ENCODE measurements at regions not wholly inside any gene's neighbourhood (a gene's known extent, or its start where the extent isn't known, plus 50 kb on each side); places are given as distances from the start of the nearest gene placed in this dataset.
"Not testable (repeated sequence)": the region's sequence is repeated elsewhere in the genome, so short reads cannot be mapped to it uniquely, and the experiment has no call there.

- no peak for DNase-seq
Observed at GRCh38 chr4:30462445-30463090, 257.6 kb upstream of the PCDH7 start.

GRCh38 chr4:30471861-30472260 lies 248.3 kb upstream of the PCDH7 start:
- no peak for DNase-seq

GRCh38 chr4:30473225-30473624 lies 246.9 kb upstream of the PCDH7 start:
- no peak for DNase-seq

- no peak for DNase-seq
Observed at GRCh38 chr4:30495251-30495650, 224.9 kb upstream of the PCDH7 start.

- DNase-seq: no peak
Observed at GRCh38 chr4:30495651-30496310, 224.4 kb upstream of the PCDH7 start.

GRCh38 chr4:30511751-30512150 lies 208.4 kb upstream of the PCDH7 start:
- no peak for DNase-seq

- DNase-seq: no peak
Observed at GRCh38 chr4:30518211-30518610, 202.0 kb upstream of the PCDH7 start.

GRCh38 chr4:30525662-30526315 lies 194.4 kb upstream of the PCDH7 start:
- DNase-seq: no peak

GRCh38 chr4:30535255-30535654 lies 184.9 kb upstream of the PCDH7 start:
- DNase-seq: no peak

GRCh38 chr4:30536231-30536630 lies 183.9 kb upstream of the PCDH7 start:
- no peak for DNase-seq

GRCh38 chr4:30537456-30537855 lies 182.7 kb upstream of the PCDH7 start:
- DNase-seq: no peak

GRCh38 chr4:30538794-30539193 lies 181.4 kb upstream of the PCDH7 start:
- DNase-seq: no peak

GRCh38 chr4:30543057-30543456 lies 177.1 kb upstream of the PCDH7 start:
- no peak for DNase-seq

GRCh38 chr4:30553151-30553550 lies 167.0 kb upstream of the PCDH7 start:
- no peak for DNase-seq

- no peak for DNase-seq
Observed at GRCh38 chr4:30553706-30554105, 166.5 kb upstream of the PCDH7 start.

- DNase-seq: no peak
Observed at GRCh38 chr4:30555775-30556174, 164.4 kb upstream of the PCDH7 start.

GRCh38 chr4:30559481-30559880 lies 160.7 kb upstream of the PCDH7 start:
- DNase-seq: no peak

- DNase-seq: no peak
Observed at GRCh38 chr4:30586850-30587249, 133.3 kb upstream of the PCDH7 start.

- DNase-seq: not testable (repeated sequence)
Observed at GRCh38 chr4:30589669-30590068, 130.5 kb upstream of the PCDH7 start.

- DNase-seq: no peak
Observed at GRCh38 chr4:30600246-30601017, 119.7 kb upstream of the PCDH7 start.

GRCh38 chr4:30601070-30601865 lies 118.9 kb upstream of the PCDH7 start:
- DNase-seq: no peak

- no peak for DNase-seq
Observed at GRCh38 chr4:30605616-30606190, 114.5 kb upstream of the PCDH7 start.

All from stimulated activated CD4-positive, alpha-beta T cell treated with anti-CD3 and anti-CD28 coated beads, Interleukin-2, amount 100 ng/mL, for 24 hours (primary cell).